Liver (tissue), 8 donors: ENCODE measurements at regions not wholly inside any gene's neighbourhood (a gene's known extent, or its start where the extent isn't known, plus 50 kb on each side); places are given as distances from the start of the nearest gene placed in this dataset.

ENCODE experiments used
- DNase-seq: peaks from one replicate; pipeline ENCODE4 v3.0.0-alpha.2; 2017; ENCODE audit warnings: low spot score
- H3K27ac ChIP-seq, 2 donors: one replicate each; pipeline ENCODE4 v1.7.0; 2013; ENCODE audit warnings: inconsistent platforms in 2 of 2, low read length in 2 of 2, control low read depth in 1 of 2, low read depth in 1 of 2, mild to moderate bottlenecking in 1 of 2
- H3K27me3 ChIP-seq, 4 donors: one replicate each; pipeline versions ENCODE4 v1.6.1 to v1.7.0; 2013; ENCODE audit warnings: low read length in 3 of 4, inconsistent platforms in 1 of 4, mild to moderate bottlenecking in 1 of 4, moderate library complexity in 1 of 4; ENCODE audit not compliant: control insufficient read depth in 4 of 4, insufficient read depth in 4 of 4
- H3K36me3 ChIP-seq, 4 donors: one replicate each; pipeline versions ENCODE4 v1.6.1 to v1.7.0; 2013; ENCODE audit warnings: low read length in 3 of 4, mild to moderate bottlenecking in 3 of 4, low read depth in 1 of 4, moderate library complexity in 1 of 4; ENCODE audit not compliant: control insufficient read depth in 4 of 4, insufficient read depth in 3 of 4
- H3K4me1 ChIP-seq, 4 donors: one replicate each; pipeline versions ENCODE4 v1.6.1 to v1.7.0; 2013; ENCODE audit warnings: low read length in 3 of 4, mild to moderate bottlenecking in 3 of 4, moderate library complexity in 1 of 4; ENCODE audit not compliant: control insufficient read depth in 4 of 4, insufficient read depth in 4 of 4
- H3K4me3 ChIP-seq, 3 donors: one replicate each; pipeline versions ENCODE4 v1.6.1 to v1.7.0; 2013; ENCODE audit warnings: low read length in 3 of 3, control low read depth in 1 of 3, low read depth in 1 of 3, mild to moderate bottlenecking in 1 of 3
- H3K9ac ChIP-seq, 2 donors: one replicate each; pipeline ENCODE4 v1.7.0; 2013; ENCODE audit warnings: low read length in 2 of 2, mild to moderate bottlenecking in 2 of 2, moderate library complexity in 2 of 2, control low read depth in 1 of 2, low read depth in 1 of 2
- H3K9me3 ChIP-seq, 4 donors: one replicate each; pipeline versions ENCODE4 v1.6.1 to v1.7.0; 2013; ENCODE audit warnings: low read length in 3 of 4; ENCODE audit not compliant: control insufficient read depth in 4 of 4
- ATF3 ChIP-seq: IDR thresholded peaks from 2 replicates; pipeline ENCODE4 v1.6.1; 2016; ENCODE audit warnings: antibody characterized with exemption
- CTCF ChIP-seq: fragments of 150-350 bp; IDR thresholded peaks from 2 replicates; pipeline ENCODE4 v1.5.1; 2017; ENCODE audit warnings: improper control_type of control experiment, low read depth, low read length; ENCODE audit not compliant: missing input control
- EGR1 ChIP-seq, 2 donors: IDR thresholded peaks; 2 replicates each; pipeline ENCODE4 v1.6.1; 2016 to 2018; ENCODE audit warnings: antibody characterized with exemption in 2 of 2, low read depth in 2 of 2
- FOXA1 ChIP-seq: IDR thresholded peaks from 2 replicates; pipeline ENCODE4 v1.6.1; 2016; ENCODE audit warnings: antibody characterized with exemption
- FOXA2 ChIP-seq: IDR thresholded peaks from 2 replicates; pipeline ENCODE4 v1.6.1; 2016; ENCODE audit warnings: antibody characterized with exemption
- GABPA ChIP-seq, 2 donors: IDR thresholded peaks in 1 of 2; conservative IDR thresholded peaks in 1 of 2; 2 replicates each; pipeline ENCODE4 v1.6.1; 2016; ENCODE audit warnings: antibody characterized with exemption in 2 of 2, mild to moderate bottlenecking in 1 of 2, moderate library complexity in 1 of 2
- HNF4A ChIP-seq, 2 donors: conservative IDR thresholded peaks; 2 replicates each; pipeline ENCODE4 v1.6.1; 2016; ENCODE audit warnings: antibody characterized with exemption in 2 of 2, mild to moderate bottlenecking in 2 of 2
- HNF4G ChIP-seq: IDR thresholded peaks from 2 replicates; pipeline ENCODE4 v1.6.1; 2016; ENCODE audit warnings: antibody characterized with exemption
- JUND ChIP-seq, 2 donors: IDR thresholded peaks; 2 replicates each; pipeline ENCODE4 v1.6.1; 2016; ENCODE audit warnings: antibody characterized with exemption in 2 of 2
- MAX ChIP-seq: IDR thresholded peaks from 2 replicates; pipeline ENCODE4 v1.6.1; 2016; ENCODE audit warnings: antibody characterized with exemption
- NR2F2 ChIP-seq: IDR thresholded peaks from 2 replicates; pipeline ENCODE4 v1.6.1; 2016; ENCODE audit warnings: antibody characterized with exemption
- RAD21 ChIP-seq, 2 donors: IDR thresholded peaks; 2 replicates each; pipeline ENCODE4 v1.6.1; 2016; ENCODE audit warnings: antibody characterized with exemption in 2 of 2, mild to moderate bottlenecking in 2 of 2
- REST ChIP-seq: IDR thresholded peaks from 2 replicates; pipeline ENCODE4 v1.6.1; 2016; ENCODE audit warnings: antibody characterized with exemption, mild to moderate bottlenecking
- RXRA ChIP-seq, 2 donors: IDR thresholded peaks; 2 replicates each; pipeline ENCODE4 v1.6.1; 2017 to 2018; ENCODE audit warnings: antibody characterized with exemption in 2 of 2, mild to moderate bottlenecking in 1 of 2
- SP1 ChIP-seq: IDR thresholded peaks from 2 replicates; pipeline ENCODE4 v1.6.1; 2018; ENCODE audit warnings: antibody characterized with exemption, mild to moderate bottlenecking
- TAF1 ChIP-seq: conservative IDR thresholded peaks from 2 replicates; pipeline ENCODE4 v1.6.1; 2016; ENCODE audit warnings: antibody characterized with exemption, mild to moderate bottlenecking
- ZBTB33 ChIP-seq: IDR thresholded peaks from 2 replicates; pipeline ENCODE4 v1.6.1; 2016; ENCODE audit warnings: antibody characterized with exemption
- WGBS: extraction: QIAGEN DNeasy Blood & Tissue Kit; methylation state at CpG from one replicate; pipeline ENCODE4 v1.1.7; 2013; 5-methylcytosine and 5-hydroxymethylcytosine counted together
- donor health status: healthy.
- donor health status: healthy.
- donor health status: healthy.
- donor health status: healthy.
- donor health status: healthy.

- Histone ChIP-seq H3K4me1 (no peaks in the 10 kb centered on the region), H3K27ac (no peak overlapping the region), H3K9me3 (peaks cover 0 to 10% (median 1%) of the 10 kb centered on the region in 4 donors), H3K9ac (no peak overlapping the region), H3K27me3 (no peaks in the 10 kb centered on the region), H3K36me3 (no peaks in the 10 kb centered on the region), H3K4me3 (no peak overlapping the region)
- TF ChIP-seq RXRA (IDR thresholded peaks at IDR 0.05): no peak
- TF ChIP-seq SP1: no peak
- no peak for TF ChIP-seq HNF4G
- no peak for TF ChIP-seq ATF3
- TF ChIP-seq HNF4A (conservative IDR thresholded peaks at IDR 0.05): no peak
- TF ChIP-seq FOXA1: no peak
- no peak for TF ChIP-seq TAF1
- TF ChIP-seq RAD21 (IDR thresholded peaks at IDR 0.05): no peak
- TF ChIP-seq REST: no peak
- TF ChIP-seq MAX: no peak
- TF ChIP-seq NR2F2: no peak
- no peak for TF ChIP-seq JUND (IDR thresholded peaks at IDR 0.05)
- TF ChIP-seq FOXA2: no peak
- no peak for TF ChIP-seq ZBTB33
- no peak for TF ChIP-seq CTCF
- TF ChIP-seq EGR1 (IDR thresholded peaks at IDR 0.05; ENCODE audit: low read depth in 2 of 2): no peak
- no peak for TF ChIP-seq GABPA (IDR thresholded peaks at IDR 0.05 in 1 of 2, conservative IDR thresholded peaks at IDR 0.05 in 1 of 2)
- no peak for DNase-seq
- 79% methylated on average over 10 of the region's 10 CpGs for WGBS
Observed at GRCh38 chr12:127984386-127985055, 282.4 kb upstream of the TMEM132C start.
